Effector CD8-positive, alpha-beta T cell (primary cell): ENCODE measurements at regions not wholly inside any gene's neighbourhood (a gene's known extent, or its start where the extent isn't known, plus 50 kb on each side); places are given as distances from the start of the nearest gene placed in this dataset.
"Not testable (repeated sequence)": the region's sequence is repeated elsewhere in the genome, so short reads cannot be mapped to it uniquely, and the experiment has no call there.

ENCODE experiments used
- DNase-seq: peaks from one replicate; lab custom pipeline; 2025; lab: John Stamatoyannopoulos, UW

GRCh38 chr2:16971722-16972234 lies 306.1 kb upstream of the CYRIA start:
- no peak for DNase-seq

DNA sequence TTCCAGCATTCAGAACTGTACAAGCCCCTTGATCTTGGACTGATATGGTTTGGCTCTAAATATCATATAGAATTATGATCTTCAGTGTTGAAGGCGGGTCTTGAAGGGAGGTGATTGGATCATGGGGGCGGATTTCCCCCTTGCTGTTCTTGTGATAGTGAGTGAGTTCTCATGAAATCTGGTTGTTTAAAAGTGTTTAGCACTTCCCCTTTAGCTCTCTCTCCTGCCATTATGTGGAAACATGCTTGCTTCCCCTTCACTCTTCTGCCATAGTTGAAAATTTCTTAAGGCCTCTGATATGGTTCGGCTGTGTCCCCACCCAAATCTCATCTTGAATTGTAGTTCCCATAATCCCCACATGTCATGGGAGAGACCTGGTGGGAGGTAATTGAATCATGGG lies 305.3 kb upstream of the CYRIA start:
- not testable (repeated sequence) for DNase-seq

DNA sequence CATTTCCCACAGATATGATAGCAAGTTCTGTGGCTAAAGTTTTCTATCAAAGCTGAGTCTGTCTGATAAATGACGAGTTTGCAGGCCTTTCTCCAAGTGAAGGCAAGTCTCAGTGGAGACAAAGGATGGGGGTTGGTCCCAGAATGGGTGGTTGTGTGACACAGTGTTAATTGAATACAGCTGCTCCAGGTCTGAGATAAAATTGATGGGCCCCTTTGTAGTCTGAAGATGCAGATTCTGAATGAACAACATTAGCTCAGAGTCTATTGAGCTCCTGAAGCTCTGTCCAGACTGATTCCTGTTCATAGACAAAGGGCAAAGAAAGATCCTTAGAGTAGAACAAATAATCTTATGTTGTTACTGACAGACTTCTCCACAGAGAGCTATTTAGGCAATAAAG lies 296.9 kb upstream of the CYRIA start:
- no peak for DNase-seq

DNA sequence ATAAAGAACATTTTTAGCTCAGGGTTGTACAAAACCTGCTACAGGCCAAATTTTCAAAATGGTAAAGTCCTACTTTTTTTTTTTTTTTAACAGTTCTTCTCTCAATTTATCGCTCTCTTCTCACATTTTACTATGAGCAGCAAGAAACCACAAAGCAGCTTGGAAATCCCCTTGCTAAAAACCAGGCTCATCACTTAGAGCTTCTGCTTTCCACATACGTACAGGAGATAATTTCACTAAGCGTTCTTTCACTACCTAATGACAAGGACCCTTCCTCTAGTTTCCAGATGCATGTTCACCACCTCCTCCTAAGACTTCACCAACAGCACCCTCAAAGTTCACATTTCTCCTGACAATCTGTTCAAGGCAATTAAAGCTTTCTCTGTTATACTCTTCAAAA lies 294.9 kb upstream of the CYRIA start:
- no peak for DNase-seq

- no peak for DNase-seq
Observed at GRCh38 chr2:16958266-16958665, 292.6 kb upstream of the CYRIA start.

DNA sequence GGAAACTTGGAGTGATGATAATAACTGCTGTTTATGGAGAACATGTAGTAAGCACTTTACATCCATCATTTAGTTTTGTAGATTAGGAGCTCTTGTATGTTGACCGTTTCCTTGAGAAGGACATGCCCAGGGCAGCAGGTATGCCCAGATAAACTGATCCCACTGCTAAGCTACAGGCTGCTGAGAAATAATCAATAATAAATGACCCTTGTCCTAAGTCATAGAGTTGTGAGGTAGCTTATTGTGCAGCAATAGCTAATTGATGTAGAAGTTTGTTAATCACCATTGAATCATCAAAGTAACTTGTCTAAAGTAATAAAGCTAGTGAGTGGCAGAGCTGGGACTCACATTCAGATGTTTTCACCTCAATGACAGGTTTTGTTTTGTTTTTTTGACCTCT lies 287.2 kb upstream of the CYRIA start:
- no peak for DNase-seq

DNA sequence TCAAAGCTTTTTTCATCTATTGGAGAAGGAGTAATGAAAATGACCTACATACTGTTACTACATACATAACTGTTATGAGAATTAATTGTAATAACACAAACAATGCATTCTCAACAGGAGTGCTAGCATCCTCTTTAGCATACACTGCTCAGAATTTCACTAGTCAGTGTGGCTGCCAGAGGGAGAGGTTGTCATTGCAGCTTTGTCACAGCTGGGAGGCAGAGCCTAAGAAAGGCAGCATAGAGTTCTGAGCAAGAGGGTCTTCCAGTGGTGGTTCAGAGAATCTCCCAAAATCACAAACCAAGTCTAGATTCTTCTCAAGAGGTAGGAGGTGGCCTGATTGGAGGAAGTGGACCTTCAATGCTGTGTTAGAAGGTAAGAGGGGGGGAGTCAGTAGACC lies 286.7 kb upstream of the CYRIA start:
- DNase-seq, result no peak

DNA sequence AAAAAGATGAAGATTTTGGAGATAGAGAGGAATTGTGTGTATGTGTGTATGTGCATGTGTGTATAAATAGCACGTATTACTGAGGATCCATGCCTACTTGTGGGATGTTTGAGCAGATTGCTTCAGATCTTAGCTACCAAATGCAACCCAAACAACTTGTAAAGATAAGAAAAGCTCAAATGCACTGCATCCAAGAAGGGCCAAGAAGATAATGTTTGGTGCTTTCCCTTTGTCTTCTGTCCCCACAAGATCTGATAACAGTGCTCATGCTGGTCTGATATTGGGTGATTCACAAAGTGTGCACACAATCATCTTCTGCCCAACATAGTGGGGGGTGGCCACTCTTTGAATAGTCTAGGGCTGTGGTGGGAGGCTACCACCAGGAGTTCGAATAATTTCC lies 284.8 kb upstream of the CYRIA start:
- no peak for DNase-seq

- no peak for DNase-seq
Observed at GRCh38 chr2:16948710-16949109, 283.1 kb upstream of the CYRIA start.

GRCh38 chr2:16948053-16948452 lies 282.4 kb upstream of the CYRIA start:
- DNase-seq, result no peak

DNA sequence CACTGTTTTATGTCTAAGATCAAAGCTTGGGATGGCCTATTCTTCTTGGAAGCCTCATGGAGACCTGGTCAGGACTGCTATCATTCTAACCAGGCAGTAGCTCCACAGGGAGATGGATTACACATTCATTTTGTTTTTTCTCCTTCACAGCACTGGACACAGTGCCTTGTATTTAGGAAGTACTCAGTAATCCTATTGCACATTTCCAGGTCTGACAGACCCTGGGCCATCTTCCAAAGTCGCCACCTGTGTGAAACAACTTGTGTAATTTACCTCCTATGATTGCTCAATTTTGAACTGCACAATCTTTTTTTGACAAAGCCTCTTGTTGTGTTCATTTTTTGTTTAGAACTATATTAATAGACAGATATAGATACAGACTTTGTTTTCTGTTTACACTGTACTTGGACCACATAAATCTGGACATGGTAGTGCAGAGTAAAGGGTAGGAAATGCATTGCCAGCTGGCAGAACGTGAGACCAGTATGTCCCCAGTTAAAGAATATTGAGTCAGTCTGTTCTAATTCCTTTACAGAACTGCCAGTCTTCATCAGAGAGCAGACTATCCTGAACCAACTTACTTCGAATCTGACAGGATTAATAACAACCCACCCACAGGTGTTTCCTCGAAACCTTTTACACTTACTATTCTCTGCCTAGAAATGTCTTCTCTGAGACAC lies 277.8 kb upstream of the CYRIA start:
- DNase-seq, result no peak

- DNase-seq, result no peak
Observed at GRCh38 chr2:16940214-16940613, 274.6 kb upstream of the CYRIA start.

GRCh38 chr2:16939771-16940170 lies 274.1 kb upstream of the CYRIA start:
- DNase-seq, result no peak

DNA sequence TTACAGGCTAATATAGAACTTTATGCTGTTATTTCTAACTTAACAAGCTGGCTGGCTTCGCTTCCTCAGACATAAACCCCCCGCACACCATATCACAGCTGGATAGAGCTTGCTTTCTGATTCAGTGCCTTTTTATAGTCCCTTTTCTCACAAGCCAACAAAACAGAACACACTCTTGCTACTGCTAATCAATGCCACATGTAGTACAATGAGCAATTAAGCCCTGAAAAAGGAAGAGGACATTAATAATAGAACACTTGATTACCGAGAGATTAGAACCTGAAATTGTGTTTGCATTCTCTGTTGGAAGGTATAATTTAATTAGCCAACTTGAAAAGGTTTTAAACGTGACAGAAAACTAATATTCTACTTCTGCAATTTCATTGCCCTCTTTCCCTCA lies 267.7 kb upstream of the CYRIA start:
- no peak for DNase-seq

DNA sequence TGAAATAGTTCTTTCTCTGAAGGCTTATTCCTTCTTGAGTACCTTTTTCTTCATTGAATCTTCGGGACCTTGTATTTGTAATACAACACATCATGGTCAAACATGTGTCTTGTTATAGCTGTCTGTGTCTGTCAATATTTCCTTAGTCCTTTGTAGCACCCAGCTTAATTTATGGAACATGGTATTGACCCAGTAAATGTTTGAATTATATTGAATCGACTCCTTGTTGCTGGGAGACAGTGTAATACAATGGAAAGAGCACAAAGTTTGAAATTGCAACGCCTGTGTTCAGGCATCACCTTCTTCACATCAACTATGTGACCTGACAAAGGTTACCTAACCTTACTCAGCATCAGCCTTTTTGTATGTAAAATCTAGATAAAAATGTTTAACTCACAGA lies 267.2 kb upstream of the CYRIA start:
- DNase-seq, result no peak

DNA sequence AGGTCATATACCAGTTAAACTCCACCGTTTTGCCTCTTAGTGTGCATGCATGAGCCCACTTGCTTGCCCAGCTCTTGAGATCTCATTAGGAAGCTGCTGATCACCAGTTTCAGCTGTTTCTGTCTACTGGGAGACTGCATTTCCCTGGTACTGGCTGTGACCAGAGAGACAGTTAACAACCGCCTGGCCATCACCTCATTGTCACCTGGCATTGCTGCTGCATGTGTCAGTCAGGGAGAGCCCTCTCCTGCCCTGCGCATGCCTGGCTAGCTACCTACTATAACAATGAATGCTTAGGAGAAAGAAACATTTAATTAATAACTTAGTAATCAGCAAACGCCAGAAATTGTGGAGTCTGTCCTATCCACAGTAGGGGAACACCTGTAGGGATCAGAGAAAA lies 265.8 kb upstream of the CYRIA start:
- no peak for DNase-seq

DNA sequence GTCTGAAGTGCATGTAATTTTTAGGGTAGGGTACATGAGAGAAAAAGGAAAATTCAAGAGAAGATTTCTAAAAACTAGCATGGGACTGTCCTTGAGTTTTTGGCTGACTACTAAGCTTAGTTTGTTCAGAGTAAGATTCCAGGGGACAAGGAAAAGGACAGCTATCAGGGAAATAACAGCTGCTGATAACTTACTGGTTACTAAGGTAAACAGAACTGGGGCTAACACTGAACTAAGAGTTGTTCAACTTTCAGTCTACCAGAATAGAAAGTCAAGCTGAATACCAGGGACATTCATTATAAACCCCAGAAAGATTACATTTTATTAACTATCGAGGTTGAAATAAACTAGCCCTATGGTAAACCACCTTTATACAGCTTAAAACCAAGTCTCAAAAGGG lies 261.8 kb upstream of the CYRIA start:
- no peak for DNase-seq

GRCh38 chr2:16925145-16925544 lies 259.5 kb upstream of the CYRIA start:
- DNase-seq, result no peak

GRCh38 chr2:16915341-16915755 lies 249.7 kb upstream of the CYRIA start:
- DNase-seq, result not testable (repeated sequence)

DNA sequence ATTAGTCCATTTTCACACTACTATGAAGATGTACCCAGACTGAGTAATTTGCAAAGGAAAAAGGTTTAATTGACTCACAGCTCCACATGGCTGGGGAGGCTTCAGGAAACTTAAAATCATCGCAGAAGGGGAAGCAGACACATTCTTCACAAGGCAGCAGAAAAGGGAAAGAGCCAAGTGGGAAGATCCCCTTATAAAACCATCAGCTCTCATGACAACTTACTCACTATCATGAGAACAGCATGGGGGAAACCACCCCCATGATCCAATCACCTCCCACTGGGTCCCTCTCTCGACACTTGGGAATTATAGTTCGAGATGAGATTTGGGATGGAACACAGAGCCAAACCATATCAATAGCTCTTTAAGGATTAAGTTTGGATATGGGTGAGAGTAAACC lies 246.1 kb upstream of the CYRIA start:
- no peak for DNase-seq

DNA sequence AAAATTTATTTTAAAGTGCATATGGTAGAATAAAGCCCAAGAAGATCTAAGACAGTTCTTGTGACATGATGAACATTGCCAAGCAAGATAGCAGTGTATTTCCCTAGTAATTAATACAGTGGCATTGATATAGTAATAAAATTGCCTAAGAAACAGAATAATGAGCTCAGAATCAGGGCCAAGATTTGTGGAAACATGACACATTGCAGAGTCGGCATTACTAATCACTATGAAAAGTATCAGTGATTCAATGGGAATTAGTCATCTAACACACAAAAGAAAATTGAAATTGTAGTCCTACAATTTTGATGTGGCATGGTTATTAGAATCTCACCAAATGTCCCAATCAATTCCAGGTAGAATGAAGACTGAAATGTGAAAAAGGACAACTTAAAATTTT lies 243.0 kb upstream of the CYRIA start:
- no peak for DNase-seq

DNA sequence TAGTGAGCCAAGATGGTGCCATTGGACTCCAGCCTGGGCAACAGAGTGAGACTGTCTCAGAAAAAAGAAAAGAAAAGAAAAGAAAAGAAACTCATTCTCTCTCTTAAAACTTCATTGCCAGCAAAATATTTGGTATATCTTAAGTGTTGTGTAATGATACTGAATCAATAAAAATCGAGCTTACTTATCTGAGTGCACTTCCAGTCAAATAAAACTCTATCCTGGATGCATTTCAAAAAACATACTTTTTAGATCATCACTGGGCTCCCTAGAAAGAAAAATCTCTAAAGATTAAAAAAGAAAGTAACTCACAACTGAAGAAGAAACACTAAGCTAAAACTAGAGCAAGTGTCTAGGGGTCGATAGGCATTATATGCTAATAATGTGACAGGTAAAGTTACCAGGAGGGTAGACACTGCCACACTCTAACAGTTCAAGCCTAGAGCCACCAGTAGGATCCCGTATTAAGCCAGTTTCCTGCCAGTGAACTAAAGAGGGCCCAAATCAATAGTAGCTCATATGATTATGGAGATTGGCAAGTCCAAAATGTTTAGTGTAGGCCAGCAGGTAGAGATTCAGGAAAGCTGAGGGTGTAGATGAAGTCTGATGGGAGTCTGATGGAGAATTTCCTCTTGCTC lies 242.1 kb upstream of the CYRIA start:
- DNase-seq, result no peak

DNA sequence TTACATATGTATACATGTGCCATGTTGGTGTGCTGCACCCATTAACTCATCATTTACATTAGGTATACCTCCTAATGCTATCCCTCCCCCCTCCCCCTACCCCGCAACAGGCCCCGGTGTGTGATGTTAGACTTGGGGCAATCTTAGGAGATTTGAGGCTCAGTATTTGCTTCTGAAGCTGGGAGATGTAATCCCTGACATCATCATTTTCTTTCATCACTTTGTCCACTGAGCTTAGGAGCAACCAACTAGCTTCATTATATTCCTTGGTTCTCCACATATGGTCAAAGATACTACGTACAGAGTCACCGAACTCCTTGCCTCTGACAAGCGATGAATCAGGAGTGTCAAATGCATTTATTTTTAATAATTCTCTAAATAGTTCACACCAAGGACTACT lies 239.7 kb upstream of the CYRIA start:
- DNase-seq, result not testable (repeated sequence)
